Fibroblast of skin of abdomen (primary cell): ENCODE measurements at regions not wholly inside any gene's neighbourhood (a gene's known extent, or its start where the extent isn't known, plus 50 kb on each side); places are given as distances from the start of the nearest gene placed in this dataset.
"Not testable (repeated sequence)": the region's sequence is repeated elsewhere in the genome, so short reads cannot be mapped to it uniquely, and the experiment has no call there.

Source experiments
- DNase-seq: peaks from one replicate; pipeline ENCODE4 v3.0.0-alpha.2; 2013

DNA sequence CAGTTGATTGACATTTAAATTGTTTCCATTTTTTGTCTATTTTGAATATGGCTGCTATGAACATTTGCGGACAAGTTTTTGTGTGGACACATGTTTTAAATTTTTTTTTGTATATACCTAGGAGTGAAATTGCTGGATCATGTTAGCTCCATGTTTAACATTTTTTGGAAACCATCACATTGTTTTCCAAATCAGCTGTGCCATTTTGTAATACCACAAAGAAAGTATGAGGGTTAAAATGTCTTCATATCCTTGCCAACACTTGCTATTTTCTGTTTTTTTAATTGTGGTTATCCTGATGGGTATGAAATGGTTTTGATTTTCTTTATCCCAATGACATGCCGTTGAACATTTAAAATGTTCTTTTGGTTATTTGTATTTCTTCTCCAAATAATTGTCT lies 52.1 kb downstream of the CARTPT start:
- no peak for DNase-seq

DNA sequence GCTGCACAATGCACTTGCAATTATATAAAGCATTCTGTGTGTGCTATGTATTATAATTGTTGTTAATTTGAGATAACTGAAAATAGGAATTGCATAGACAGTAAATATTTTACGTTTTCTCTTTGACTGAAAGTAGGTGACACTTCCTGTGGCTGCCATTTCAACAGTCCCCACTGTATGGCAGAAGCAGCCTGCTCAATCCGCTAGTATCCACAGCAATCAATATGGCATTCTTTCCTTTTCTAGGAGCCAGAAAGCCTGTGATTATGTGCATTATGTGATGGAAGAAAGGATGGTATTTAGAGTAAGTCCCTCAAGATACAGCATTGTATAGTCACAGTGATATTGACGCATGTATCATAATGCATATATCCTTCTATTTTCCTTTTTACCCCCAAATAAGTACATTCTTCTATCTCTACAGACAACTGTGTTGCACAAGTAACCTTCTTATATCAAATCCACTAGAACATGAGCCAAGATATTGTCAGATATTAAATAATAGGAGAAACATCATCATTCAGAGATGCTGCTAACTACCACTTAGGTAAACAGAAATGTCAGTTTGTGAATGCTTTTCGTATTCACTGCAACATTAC lies 59.7 kb downstream of the CARTPT start:
- peak; percentile 42 for DNase-seq

DNA sequence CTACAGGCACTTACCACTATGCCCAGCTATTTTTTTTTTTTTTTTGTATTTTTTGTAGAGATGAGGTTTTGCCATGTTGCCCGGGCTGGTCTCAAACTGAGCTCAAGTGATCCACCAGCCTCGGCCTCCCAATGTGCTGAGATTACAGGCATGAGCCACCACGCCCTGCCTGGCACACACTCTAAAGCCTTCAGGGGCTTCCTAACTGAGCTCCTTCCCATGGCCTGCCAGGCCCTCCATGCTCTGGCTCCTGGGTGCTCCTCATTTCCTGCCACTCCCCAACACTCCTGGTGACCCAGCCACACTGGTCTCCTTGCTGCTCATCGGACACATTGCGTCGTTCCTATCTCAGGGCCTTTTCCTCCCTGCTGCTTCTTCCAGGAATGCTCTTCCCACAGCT lies 61.5 kb downstream of the CARTPT start:
- no peak for DNase-seq

DNA sequence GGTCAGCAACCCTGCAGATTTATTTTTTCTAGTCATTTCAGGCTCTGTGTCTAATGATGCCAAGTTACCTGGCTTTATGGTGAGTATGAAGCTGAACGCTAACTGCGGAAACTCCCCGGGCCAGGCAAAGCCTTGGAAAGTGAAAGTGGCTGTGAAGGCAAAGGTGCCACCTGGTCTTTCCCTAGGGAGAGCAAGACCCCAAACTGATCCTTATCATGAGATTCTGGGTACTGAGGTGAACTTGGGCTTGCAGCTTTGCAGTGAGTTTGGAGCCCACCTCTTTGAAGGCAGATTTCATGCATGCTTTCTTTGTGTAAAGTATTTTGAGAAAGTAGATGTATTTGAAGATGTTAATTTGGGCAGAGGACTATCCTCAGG lies 63.3 kb downstream of the CARTPT start:
- no peak for DNase-seq

- DNase-seq = peak; percentile 81
These were observed 64.0 kb downstream of the CARTPT start for GRCh38 chr5:71782771-71783770.

DNA sequence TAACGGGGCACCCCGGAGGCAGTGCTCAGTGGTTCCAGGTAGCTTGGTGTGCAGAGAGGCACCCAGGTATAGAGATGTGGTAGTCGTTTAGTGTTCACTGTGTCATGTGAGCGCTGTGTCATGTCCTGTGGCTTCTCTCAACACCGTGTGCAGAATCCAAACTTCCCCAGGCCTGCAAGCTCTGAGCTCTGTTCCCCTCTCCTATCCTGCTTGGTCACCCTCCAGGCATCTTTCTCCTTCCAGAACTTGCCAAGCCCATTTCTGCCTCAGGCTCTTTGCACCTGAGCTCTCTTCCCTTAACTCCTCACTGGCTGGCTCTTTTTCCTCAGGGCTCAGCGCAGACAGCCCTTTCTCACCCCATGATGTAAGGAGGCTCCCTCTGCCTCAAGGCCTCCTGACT lies 64.8 kb downstream of the CARTPT start:
- DNase-seq = no peak

DNA sequence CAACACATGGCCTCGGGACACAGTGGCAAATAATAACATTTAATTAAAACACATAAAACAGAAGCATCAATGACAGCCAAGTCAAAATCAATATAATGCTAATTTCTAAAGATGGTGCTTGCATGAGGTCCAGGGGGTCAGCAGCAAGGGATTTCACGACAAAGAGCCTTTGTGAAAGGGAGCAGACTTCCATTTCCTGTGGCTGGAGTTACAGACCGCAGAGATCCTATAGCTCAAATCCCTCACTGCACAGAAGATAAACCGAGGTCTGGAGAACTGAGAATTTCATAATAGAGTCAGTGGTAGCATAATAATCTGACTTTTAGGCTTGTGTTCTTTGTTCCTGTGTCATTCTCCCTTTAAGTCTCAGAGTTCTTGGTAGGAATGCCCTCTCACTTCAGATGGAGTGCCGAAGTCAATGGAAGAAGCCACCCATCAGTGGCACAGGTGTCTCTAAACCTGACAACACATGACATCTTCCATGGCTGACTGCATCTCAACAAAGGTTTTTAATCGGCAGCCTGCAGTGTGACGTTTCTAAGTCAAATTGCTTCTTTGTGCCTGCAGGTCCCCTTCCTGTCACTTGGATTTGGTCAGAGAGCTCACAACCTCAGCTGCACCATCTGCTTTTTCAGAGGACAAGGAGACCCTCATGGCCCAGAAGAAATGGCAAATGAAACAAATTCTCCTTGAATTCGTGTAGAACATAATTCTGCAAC lies 67.4 kb downstream of the CARTPT start:
- DNase-seq = no peak

- DNase-seq = no peak
These were observed 69.7 kb downstream of the CARTPT start for GRCh38 chr5:71788794-71789193.

DNA sequence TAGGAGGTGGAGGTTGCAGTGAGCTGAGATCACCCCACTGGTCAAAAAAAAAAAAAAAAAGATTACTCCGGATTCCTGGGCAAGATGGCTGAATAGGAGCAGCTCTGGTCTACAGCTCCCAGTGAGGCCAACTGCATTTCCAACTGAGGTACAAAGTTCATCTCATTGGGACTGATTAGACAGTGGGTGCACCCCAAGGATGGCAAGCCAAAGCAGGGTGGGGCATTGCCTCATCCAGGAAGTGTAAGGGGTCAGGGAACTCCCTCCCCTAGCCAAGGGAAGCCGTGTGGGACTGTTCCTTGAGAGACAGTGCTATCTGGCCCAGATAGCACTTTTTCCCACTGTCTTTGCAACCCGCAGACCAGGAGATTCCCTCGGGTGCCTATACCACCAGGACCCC lies 70.7 kb downstream of the CARTPT start:
- DNase-seq = no peak

DNA sequence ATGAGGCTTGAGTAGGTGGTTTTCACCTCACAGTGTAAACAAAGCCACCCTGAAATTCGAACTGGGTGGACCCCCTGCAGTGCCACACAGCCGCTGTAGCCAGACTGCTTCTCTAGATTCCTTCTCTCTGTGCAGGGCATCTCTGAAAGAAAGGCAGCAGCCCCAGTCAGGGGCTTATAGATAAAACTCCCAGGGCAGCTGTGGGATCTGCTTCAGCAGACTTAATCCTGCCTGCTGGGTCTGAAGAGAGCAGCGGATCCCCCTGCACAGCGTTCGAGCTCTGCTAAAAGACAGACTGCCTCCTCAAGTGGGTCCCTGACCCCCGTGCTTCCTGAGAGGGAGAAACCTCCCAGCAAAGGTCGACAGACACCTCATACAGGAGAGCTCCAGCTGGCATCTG lies 71.4 kb downstream of the CARTPT start:
- no peak for DNase-seq

GRCh38 chr5:71792041-71792440 lies 73.0 kb downstream of the CARTPT start:
- not testable (repeated sequence) for DNase-seq

GRCh38 chr5:71794061-71794695 lies 75.1 kb downstream of the CARTPT start:
- no peak for DNase-seq

- no peak for DNase-seq
These were observed 83.6 kb downstream of the CARTPT start for GRCh38 chr5:71802673-71803072.

DNA sequence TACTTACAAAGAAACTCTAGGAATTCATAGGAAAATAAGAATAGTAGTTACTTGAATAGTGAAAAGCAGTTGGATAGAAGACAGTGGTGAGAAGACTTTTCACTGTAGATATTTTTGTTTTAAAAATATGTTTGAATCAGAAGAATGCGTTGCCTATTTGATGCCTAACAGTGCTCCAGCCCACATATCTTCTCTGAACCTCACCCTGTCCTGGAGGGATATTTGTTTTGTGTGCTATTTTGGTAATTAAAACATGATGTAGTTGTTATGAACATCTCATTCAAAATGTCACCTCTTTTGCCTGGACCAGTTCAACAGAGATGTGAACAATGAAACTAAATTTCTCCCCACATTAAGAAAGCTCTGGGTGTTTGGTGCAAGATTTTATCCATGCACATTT lies 87.6 kb downstream of the CARTPT start:
- DNase-seq = no peak

GRCh38 chr5:71807909-71808308 lies 88.8 kb downstream of the CARTPT start:
- DNase-seq = no peak

- DNase-seq = no peak
These were observed 90.4 kb downstream of the CARTPT start for GRCh38 chr5:71809446-71809845.

GRCh38 chr5:71810023-71810422 lies 90.9 kb downstream of the CARTPT start:
- no peak for DNase-seq

GRCh38 chr5:71810471-71811195 lies 91.6 kb downstream of the CARTPT start:
- DNase-seq = no peak

GRCh38 chr5:71811779-71812178 lies 92.7 kb downstream of the CARTPT start:
- DNase-seq = no peak

DNA sequence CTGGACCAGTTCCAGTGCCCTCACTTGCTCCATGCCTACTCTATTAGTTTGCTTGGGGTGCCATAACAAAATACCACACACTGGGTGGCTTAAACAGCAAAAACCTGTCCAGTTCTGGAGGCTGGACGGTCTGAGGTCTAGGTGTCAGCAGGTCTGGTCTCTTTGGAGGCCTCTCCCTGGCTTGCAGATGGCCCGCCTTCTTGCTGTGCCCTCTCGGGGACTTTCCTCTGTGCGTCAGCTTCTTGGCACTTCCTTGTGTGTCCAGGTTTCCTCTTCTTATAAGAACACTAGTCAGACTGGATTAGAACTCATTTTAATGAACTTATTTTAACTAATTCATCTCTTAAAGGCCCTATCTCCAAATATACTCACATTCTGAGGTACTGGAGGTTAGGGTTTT lies 97.2 kb downstream of the CARTPT start:
- DNase-seq = no peak

DNA sequence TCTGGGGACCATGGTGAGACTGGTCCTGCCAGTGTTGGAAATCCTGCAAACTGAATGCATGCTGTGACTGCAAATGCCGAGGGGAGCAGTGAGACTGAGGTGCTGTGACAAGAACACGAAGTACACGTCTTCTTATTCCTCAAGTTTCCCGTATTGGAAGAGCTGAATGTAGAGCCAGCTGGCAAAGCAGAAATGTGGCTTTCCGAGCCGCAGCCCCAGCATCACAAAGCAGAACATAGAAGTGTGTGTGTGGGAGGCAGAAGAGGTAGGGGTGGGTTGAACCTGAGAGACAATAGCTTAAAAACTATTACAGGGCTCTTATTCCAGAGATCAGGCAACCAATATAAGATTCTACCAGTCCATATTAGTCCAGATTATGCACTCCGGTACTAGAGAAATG lies 98.8 kb downstream of the CARTPT start:
- no peak for DNase-seq

DNA sequence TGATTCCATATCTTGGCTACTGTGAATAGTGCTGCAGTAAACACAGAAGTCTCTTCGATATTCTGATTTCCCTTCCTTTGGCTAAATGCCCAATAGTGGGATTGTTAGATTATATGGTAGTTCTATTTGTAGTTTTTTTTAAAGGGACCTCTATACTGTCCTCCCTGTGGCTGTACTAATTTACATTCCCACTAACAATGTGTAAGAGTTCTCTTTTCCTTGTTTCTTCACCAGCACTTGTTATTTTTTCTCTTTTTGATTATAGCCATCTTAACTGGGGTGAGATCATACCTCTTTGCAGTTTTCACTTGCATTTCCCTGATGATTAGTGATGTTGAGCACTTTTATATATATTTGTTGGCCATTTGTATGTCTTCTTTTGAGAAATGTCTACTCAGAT lies 102.0 kb downstream of the CARTPT start:
- no peak for DNase-seq
